ENCODE measurements at regions not wholly inside any gene's neighbourhood (a gene's known extent, or its start where the extent isn't known, plus 50 kb on each side); places are given as distances from the start of the nearest gene placed in this dataset.

DNA sequence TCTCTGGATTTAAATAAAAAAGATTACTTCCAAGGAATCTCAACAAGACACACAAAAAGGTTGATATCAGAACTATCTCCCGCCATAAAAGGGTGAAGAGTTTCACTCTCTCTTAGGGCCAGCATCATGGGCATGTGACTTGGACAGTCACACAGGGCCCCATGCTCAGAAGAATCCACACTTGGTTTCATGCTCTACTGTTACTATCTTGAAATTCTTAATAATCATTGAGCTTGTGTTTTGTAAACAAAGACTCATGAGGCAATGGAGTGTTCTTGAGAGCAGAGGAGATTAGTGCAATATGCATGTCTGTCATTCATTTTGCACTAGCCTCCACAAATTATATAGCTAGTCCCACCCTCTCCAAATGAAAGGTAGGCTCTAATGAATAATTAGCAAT is 58.4 kb downstream of the HMHB1 start:
- DNase-seq (ENCODE audit: low read depth): no peak
- Histone ChIP-seq H3K36me3 (ENCODE audit: control insufficient read depth, insufficient read depth, low read length, severe bottlenecking) (no peaks in the 10 kb centered on the region), H3K4me1 (ENCODE audit: control insufficient read depth, insufficient read depth, low read length) (peaks cover 20% of the 10 kb centered on the region), H3K9ac (ENCODE audit: low read length) (no peak overlapping the region), H3K9me3 (ENCODE audit: control insufficient read depth, low read length) (no peaks in the 10 kb centered on the region), H3K27me3 (replicated peaks; ENCODE audit: control insufficient read depth, insufficient read depth, low read length) (no peaks in the 10 kb centered on the region), H3K4me3 (ENCODE audit: low read length) (no peak overlapping the region)

DNA sequence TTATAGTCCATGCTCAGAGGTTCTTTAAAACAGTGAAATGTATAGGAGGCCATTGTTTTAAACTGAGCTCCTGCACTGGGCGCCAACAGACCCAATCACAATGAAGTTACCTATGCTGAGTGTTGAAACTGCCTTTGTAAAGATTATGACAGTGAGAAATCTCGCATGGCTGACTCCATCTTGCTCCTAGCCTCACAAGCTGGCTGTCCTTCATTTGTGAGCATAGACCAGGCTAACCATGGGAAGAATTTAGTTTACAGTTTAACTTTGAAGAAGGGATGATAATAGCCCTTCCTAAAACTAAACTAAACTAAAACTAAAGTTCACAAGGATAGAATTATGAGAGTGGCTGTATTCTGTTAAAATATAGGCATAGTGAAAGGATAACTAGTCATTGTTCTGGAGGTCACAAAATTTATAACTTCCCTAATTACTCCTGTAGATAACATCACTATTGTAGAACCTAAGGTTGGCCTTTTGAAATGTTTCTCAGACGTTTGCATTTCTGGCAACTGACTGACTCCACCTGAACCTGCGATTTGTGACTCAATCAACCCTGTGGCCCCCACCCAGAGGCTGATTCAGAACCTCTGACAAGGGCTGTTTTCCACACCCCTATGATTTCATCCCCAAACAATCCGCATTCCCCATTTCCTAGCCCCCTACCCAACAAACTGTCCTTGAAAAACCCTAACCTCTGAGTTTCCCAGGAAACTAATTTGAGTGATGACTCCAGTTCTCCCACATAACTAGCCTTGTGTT is 59.1 kb downstream of the HMHB1 start:
- H3K4me3 ChIP-seq (ENCODE audit: low read length): no peak overlapping the region
- DNase-seq (ENCODE audit: low read depth): no peak
- H3K27me3 ChIP-seq (replicated peaks; ENCODE audit: control insufficient read depth, insufficient read depth, low read length): no peaks in the 10 kb centered on the region
- H3K9me3 ChIP-seq (ENCODE audit: control insufficient read depth, low read length): no peaks in the 10 kb centered on the region
- H3K36me3 ChIP-seq (ENCODE audit: control insufficient read depth, insufficient read depth, low read length, severe bottlenecking): no peaks in the 10 kb centered on the region
- no peak overlapping the region for H3K9ac ChIP-seq (ENCODE audit: low read length)
- peaks cover 19% of the 10 kb centered on the region for H3K4me1 ChIP-seq (ENCODE audit: control insufficient read depth, insufficient read depth, low read length)

DNA sequence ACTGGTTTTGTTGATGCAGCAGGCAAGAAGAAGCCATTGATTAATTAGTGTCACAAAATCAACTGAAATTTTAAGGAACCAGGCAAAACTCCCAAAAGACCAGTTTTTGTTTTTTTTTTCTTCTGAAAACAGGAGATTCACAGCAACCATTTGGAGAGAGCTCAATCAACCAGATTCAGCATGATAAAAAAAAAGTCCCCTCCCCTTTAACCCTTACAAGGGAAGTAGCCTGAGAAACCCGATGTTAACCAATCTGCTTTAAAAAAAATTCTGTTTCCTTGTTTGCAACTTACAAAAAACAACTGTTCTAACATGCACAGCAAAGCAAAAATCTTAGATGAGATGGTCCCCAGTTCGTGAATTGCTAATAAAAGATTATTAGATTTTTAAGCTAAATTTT is 59.7 kb downstream of the HMHB1 start:
- no peak overlapping the region for H3K4me3 ChIP-seq (ENCODE audit: low read length)
- no peaks in the 10 kb centered on the region for H3K9me3 ChIP-seq (ENCODE audit: control insufficient read depth, low read length)
- no peaks in the 10 kb centered on the region for H3K36me3 ChIP-seq (ENCODE audit: control insufficient read depth, insufficient read depth, low read length, severe bottlenecking)
- no peaks in the 10 kb centered on the region for H3K27me3 ChIP-seq (replicated peaks; ENCODE audit: control insufficient read depth, insufficient read depth, low read length)
- peaks cover 19% of the 10 kb centered on the region for H3K4me1 ChIP-seq (ENCODE audit: control insufficient read depth, insufficient read depth, low read length)
- no peak for DNase-seq (ENCODE audit: low read depth)
- no peak overlapping the region for H3K9ac ChIP-seq (ENCODE audit: low read length)

- no peaks in the 10 kb centered on the region for H3K9me3 ChIP-seq (ENCODE audit: control insufficient read depth, low read length)
- H3K27me3 ChIP-seq (replicated peaks; ENCODE audit: control insufficient read depth, insufficient read depth, low read length): no peaks in the 10 kb centered on the region
- H3K4me1 ChIP-seq (ENCODE audit: control insufficient read depth, insufficient read depth, low read length): peaks cover 19% of the 10 kb centered on the region
- no peak overlapping the region for H3K9ac ChIP-seq (ENCODE audit: low read length)
- no peak overlapping the region for H3K4me3 ChIP-seq (ENCODE audit: low read length)
- DNase-seq (ENCODE audit: low read depth): no peak
- no peaks in the 10 kb centered on the region for H3K36me3 ChIP-seq (ENCODE audit: control insufficient read depth, insufficient read depth, low read length, severe bottlenecking)
These were observed 62.4 kb downstream of the HMHB1 start for GRCh38 chr5:143874312-143874711.

GRCh38 chr5:143877196-143877595 is 65.2 kb downstream of the HMHB1 start:
- no peaks in the 10 kb centered on the region for H3K36me3 ChIP-seq (ENCODE audit: control insufficient read depth, insufficient read depth, low read length, severe bottlenecking)
- H3K4me3 ChIP-seq (ENCODE audit: low read length): no peak overlapping the region
- no peaks in the 10 kb centered on the region for H3K9me3 ChIP-seq (ENCODE audit: control insufficient read depth, low read length)
- H3K4me1 ChIP-seq (ENCODE audit: control insufficient read depth, insufficient read depth, low read length): peaks cover 19% of the 10 kb centered on the region
- no peak overlapping the region for H3K9ac ChIP-seq (ENCODE audit: low read length)
- H3K27me3 ChIP-seq (replicated peaks; ENCODE audit: control insufficient read depth, insufficient read depth, low read length): no peaks in the 10 kb centered on the region
- DNase-seq (ENCODE audit: low read depth): no peak

DNA sequence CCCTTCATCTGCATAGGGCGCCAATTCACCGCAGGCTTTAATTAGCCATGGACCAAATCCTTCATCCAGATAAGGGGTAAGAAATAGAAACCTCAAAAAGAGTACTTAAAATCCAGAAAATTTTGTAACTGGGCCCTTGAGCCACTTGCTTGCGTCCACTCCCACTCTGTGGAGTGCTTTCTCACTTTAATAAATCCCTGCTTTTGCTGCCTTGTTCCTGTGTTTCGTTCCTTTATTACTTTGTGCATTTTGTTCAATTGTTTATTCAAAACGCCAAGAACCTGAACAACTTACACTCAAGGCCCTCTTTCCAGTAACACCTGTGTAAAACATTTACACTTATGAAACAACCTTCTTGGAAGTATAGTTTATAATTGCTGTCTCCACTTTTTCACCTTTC is 66.5 kb downstream of the HMHB1 start:
- no peak overlapping the region for H3K4me3 ChIP-seq (ENCODE audit: low read length)
- no peaks in the 10 kb centered on the region for H3K9me3 ChIP-seq (ENCODE audit: control insufficient read depth, low read length)
- no peaks in the 10 kb centered on the region for H3K27me3 ChIP-seq (replicated peaks; ENCODE audit: control insufficient read depth, insufficient read depth, low read length)
- no peak overlapping the region for H3K9ac ChIP-seq (ENCODE audit: low read length)
- H3K4me1 ChIP-seq (ENCODE audit: control insufficient read depth, insufficient read depth, low read length): peaks cover 19% of the 10 kb centered on the region
- no peak for DNase-seq (ENCODE audit: low read depth)
- H3K36me3 ChIP-seq (ENCODE audit: control insufficient read depth, insufficient read depth, low read length, severe bottlenecking): no peaks in the 10 kb centered on the region

DNA sequence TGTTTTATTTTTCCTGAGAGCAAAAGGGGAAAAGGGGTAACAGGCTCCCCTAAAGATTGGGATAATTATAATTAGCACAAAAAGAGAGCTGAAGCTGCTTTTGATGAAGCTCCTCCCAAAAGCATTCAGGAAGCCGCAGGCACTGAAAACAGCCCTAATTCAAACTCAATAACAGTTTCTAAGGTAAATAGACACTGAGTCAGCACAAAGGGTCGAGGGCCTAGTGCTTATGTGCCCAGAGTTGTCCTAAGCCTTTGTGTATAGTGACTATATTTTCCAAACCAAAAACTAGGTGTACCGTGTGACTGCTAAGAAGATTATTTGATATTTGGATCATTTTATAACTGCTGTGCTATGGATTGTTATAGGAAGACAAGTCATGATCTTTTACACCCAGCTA is 67.7 kb downstream of the HMHB1 start:
- Histone ChIP-seq H3K4me1 (ENCODE audit: control insufficient read depth, insufficient read depth, low read length) (peaks cover 8% of the 10 kb centered on the region), H3K36me3 (ENCODE audit: control insufficient read depth, insufficient read depth, low read length, severe bottlenecking) (no peaks in the 10 kb centered on the region), H3K9me3 (ENCODE audit: control insufficient read depth, low read length) (no peaks in the 10 kb centered on the region), H3K4me3 (ENCODE audit: low read length) (no peak overlapping the region), H3K27me3 (replicated peaks; ENCODE audit: control insufficient read depth, insufficient read depth, low read length) (no peaks in the 10 kb centered on the region), H3K9ac (ENCODE audit: low read length) (no peak overlapping the region)
- DNase-seq (ENCODE audit: low read depth): no peak

DNA sequence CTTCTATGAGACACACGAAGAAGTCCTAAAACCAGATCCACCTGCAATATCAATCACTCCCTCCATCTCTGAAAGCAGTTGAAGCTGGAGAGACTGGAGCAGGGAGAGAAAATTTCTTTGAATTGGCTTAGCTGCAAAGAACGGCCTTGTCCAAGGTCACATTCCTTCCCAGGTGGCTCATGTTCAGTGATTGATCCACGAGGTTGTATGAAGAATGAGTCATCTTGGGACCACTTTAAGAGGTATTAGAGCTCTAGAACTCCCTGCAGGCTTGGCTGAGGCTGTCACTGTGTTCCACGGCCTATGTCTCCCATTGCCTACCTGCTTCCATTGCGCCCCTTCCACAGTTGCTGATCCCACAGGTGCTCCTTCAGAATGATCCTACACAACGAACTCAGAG is 68.2 kb downstream of the HMHB1 start:
- no peaks in the 10 kb centered on the region for H3K27me3 ChIP-seq (replicated peaks; ENCODE audit: control insufficient read depth, insufficient read depth, low read length)
- no peak overlapping the region for H3K4me3 ChIP-seq (ENCODE audit: low read length)
- H3K36me3 ChIP-seq (ENCODE audit: control insufficient read depth, insufficient read depth, low read length, severe bottlenecking): no peaks in the 10 kb centered on the region
- H3K9ac ChIP-seq (ENCODE audit: low read length): no peak overlapping the region
- DNase-seq (ENCODE audit: low read depth): no peak
- no peaks in the 10 kb centered on the region for H3K9me3 ChIP-seq (ENCODE audit: control insufficient read depth, low read length)
- peaks cover 3% of the 10 kb centered on the region for H3K4me1 ChIP-seq (ENCODE audit: control insufficient read depth, insufficient read depth, low read length)

DNA sequence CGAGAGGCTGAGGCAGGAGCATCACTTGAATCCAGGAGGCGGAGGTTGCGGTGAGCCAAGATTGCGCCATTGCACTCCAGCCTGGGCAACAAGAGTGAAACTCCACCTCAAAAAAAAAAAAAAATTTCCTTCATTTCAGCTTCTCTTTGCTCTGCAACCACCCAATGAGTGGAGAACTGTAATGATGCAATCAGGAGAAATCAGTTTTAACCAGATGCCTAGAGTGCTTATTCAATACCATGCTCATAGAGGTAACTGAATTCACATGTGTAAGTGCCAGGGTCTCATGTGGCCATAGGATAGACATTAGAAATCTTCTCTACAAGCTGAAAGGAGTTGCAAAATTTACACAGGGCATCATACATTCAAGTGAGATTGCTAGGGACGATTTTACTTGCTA is 70.6 kb downstream of the HMHB1 start:
- no peaks in the 10 kb centered on the region for H3K9me3 ChIP-seq (ENCODE audit: control insufficient read depth, low read length)
- peak; percentile 58 for DNase-seq (ENCODE audit: low read depth)
- no peaks in the 10 kb centered on the region for H3K36me3 ChIP-seq (ENCODE audit: control insufficient read depth, insufficient read depth, low read length, severe bottlenecking)
- no peak overlapping the region for H3K9ac ChIP-seq (ENCODE audit: low read length)
- no peaks in the 10 kb centered on the region for H3K27me3 ChIP-seq (replicated peaks; ENCODE audit: control insufficient read depth, insufficient read depth, low read length)
- no peak overlapping the region for H3K4me3 ChIP-seq (ENCODE audit: low read length)
- peaks cover 19% of the 10 kb centered on the region for H3K4me1 ChIP-seq (ENCODE audit: control insufficient read depth, insufficient read depth, low read length)

DNA sequence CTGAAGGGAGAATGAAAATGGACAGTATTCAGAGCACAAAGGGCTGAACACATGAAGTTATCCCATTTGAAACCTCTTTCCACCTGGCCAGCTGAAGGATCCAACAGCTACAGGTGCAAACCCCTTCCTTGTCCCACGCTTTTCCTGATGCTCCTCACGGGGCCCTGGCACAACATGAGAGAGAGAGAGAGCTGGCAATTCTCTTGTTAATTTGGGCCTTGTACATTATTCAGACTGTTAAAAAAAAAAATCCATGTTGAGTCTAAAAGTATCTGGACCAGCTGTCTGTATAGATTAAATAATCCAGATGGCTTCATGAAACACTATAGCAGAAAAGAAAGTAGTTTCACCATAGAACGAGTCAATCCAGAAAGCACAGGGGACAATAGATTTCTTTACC is 74.1 kb downstream of the HMHB1 start:
- H3K36me3 ChIP-seq (ENCODE audit: control insufficient read depth, insufficient read depth, low read length, severe bottlenecking): no peaks in the 10 kb centered on the region
- peak overlapping the region; percentile 61 for H3K9ac ChIP-seq (ENCODE audit: low read length)
- H3K27me3 ChIP-seq (replicated peaks; ENCODE audit: control insufficient read depth, insufficient read depth, low read length): no peaks in the 10 kb centered on the region
- H3K4me3 ChIP-seq (ENCODE audit: low read length): peak overlapping the region; percentile 64
- no peak for DNase-seq (ENCODE audit: low read depth)
- H3K9me3 ChIP-seq (ENCODE audit: control insufficient read depth, low read length): no peaks in the 10 kb centered on the region
- peaks cover 53% of the 10 kb centered on the region for H3K4me1 ChIP-seq (ENCODE audit: control insufficient read depth, insufficient read depth, low read length)

DNA sequence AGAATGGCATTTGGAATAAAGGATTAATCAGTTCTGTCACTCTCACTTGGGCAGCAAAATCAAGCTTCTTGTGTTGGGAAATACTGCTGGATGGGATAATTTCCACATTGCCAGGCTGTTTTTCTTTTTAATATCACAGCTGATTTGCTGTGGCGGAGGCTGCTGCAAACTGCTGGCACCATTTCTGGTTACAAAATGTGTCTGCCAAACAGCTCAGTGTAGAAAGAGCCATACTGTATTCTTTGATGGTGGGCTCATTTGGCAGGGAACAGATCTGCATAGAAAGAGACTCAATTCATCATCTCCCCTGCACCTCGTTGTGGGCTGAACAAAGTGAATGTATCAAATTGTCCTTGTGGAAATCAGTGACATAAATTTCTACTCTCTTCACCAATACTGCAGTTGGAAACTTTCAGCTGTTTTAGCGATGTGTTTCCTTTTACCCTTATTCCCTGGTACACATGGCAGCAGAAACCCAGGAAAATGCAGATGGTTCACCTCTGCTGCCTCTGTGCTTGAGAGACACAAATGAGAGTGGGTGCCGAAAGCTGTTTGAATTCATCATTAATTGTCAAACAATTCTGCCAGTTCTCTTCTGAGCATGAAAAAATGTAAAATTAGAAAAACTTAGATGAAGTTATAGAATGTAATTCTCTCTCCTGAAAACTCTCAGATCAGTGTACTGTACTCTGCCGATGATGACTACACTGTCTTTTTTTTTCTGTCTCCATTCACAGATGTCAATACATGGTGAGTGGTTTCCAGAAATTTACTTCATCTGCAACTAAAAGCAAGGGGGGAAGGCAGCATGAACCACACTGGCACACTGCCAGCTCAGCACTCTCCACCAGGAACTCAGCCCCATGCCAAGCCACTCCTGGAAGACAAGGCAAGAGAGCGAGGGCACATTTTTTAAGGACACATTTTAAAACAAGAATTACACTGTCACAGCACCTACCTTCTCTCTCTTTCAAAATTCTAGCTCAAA is 75.0 kb downstream of the HMHB1 start:
- Histone ChIP-seq H3K4me1 (ENCODE audit: control insufficient read depth, insufficient read depth, low read length) (peaks cover 56% of the 10 kb centered on the region), H3K9ac (ENCODE audit: low read length) (peak overlapping the region; percentile 61), H3K27me3 (replicated peaks; ENCODE audit: control insufficient read depth, insufficient read depth, low read length) (no peaks in the 10 kb centered on the region), H3K4me3 (ENCODE audit: low read length) (peak overlapping the region; percentile 64), H3K36me3 (ENCODE audit: control insufficient read depth, insufficient read depth, low read length, severe bottlenecking) (no peaks in the 10 kb centered on the region), H3K9me3 (ENCODE audit: control insufficient read depth, low read length) (no peaks in the 10 kb centered on the region)
- DNase-seq (ENCODE audit: low read depth): peak; percentile 66
